ENCODE measurements at regions not wholly inside any gene's neighbourhood (a gene's known extent, or its start where the extent isn't known, plus 50 kb on each side); places are given as distances from the start of the nearest gene placed in this dataset.

- no peak for TF ChIP-seq CTCF (IDR thresholded peaks at IDR 0.05)
- no peak for TF ChIP-seq POLR2A (IDR thresholded peaks at IDR 0.05)
Observed at GRCh38 chr18:25946540-25946939, 143.9 kb downstream of the SS18 start.

All from thyroid gland (tissue), 4 donors.